NCI-H2227 (cell line): ENCODE measurements at regions not wholly inside any gene's neighbourhood (a gene's known extent, or its start where the extent isn't known, plus 50 kb on each side); places are given as distances from the start of the nearest gene placed in this dataset.

Experiments used
- DNase-seq: peaks from one replicate; lab custom pipeline; 2025; ENCODE audit not compliant: unreplicated experiment; lab: John Stamatoyannopoulos, UW

- no peak for DNase-seq
These were observed 153.8 kb upstream of the FST start for GRCh38 chr5:53326424-53327153.

GRCh38 chr5:53327811-53328334 is 152.6 kb upstream of the FST start:
- DNase-seq = peak; percentile 15

GRCh38 chr5:53330491-53330890 is 149.9 kb upstream of the FST start:
- no peak for DNase-seq

GRCh38 chr5:53331463-53331862 is 149.0 kb upstream of the FST start:
- DNase-seq = no peak

GRCh38 chr5:53333160-53333559 is 147.3 kb upstream of the FST start:
- DNase-seq = no peak

- DNase-seq = no peak
These were observed 145.9 kb upstream of the FST start for GRCh38 chr5:53334431-53334941.

GRCh38 chr5:53335115-53335514 is 145.3 kb upstream of the FST start:
- no peak for DNase-seq

- DNase-seq = no peak
These were observed 142.6 kb upstream of the FST start for GRCh38 chr5:53337827-53338226.

- DNase-seq = no peak
These were observed 141.5 kb upstream of the FST start for GRCh38 chr5:53338971-53339370.

- DNase-seq = no peak
These were observed 140.4 kb upstream of the FST start for GRCh38 chr5:53339962-53340540.

GRCh38 chr5:53340956-53341750 is 139.3 kb upstream of the FST start:
- no peak for DNase-seq

GRCh38 chr5:53342236-53342635 is 138.2 kb upstream of the FST start:
- no peak for DNase-seq

- DNase-seq = no peak
These were observed 137.2 kb upstream of the FST start for GRCh38 chr5:53343187-53343586.

- DNase-seq = no peak
These were observed 130.1 kb upstream of the FST start for GRCh38 chr5:53350368-53350767.

GRCh38 chr5:53350991-53351770 is 129.2 kb upstream of the FST start:
- DNase-seq = peak; percentile 6

- no peak for DNase-seq
These were observed 125.1 kb upstream of the FST start for GRCh38 chr5:53355316-53355715.

GRCh38 chr5:53355931-53356330 is 124.5 kb upstream of the FST start:
- no peak for DNase-seq

- no peak for DNase-seq
These were observed 123.0 kb upstream of the FST start for GRCh38 chr5:53357439-53357838.

GRCh38 chr5:53358794-53359193 is 121.6 kb upstream of the FST start:
- no peak for DNase-seq

GRCh38 chr5:53359916-53360517 is 120.4 kb upstream of the FST start:
- no peak for DNase-seq
